ENCODE measurements at regions not wholly inside any gene's neighbourhood (a gene's known extent, or its start where the extent isn't known, plus 50 kb on each side); places are given as distances from the start of the nearest gene placed in this dataset.

DNA sequence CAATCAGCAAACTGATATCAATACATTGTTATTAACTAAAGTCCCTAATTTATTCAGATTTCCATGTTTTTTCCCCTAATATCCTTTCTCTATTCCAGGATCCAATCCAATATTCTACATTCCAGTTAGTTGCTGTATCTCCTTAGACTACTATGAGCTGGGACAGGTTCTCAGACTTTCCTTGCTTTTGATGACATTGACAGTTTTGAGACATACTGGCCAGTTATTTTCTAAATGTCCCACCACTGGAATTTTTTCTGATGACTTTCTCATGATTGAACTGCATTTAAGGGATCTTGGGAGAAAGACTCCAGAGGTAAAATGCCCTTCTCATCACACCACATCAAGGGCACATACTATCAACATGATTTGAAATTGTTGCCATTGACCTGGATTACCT, 177.1 kb upstream of the MAF start:
- Histone ChIP-seq H3K9me3 (ENCODE audit: control insufficient read depth in 1 of 2, insufficient read depth in 1 of 2, low read length in 2 of 2) (no peaks in the 10 kb centered on the region), H3K4me1 (ENCODE audit: insufficient read depth, low read length) (no peaks in the 10 kb centered on the region), H3K36me3 (ENCODE audit: insufficient read depth, low read length) (no peaks in the 10 kb centered on the region), H3K27me3 (ENCODE audit: control insufficient read depth in 1 of 2, insufficient read depth in 2 of 2, low read length in 2 of 2) (no peaks in the 10 kb centered on the region), H3K4me3 (ENCODE audit: low read length) (no peak overlapping the region), H3K27ac (ENCODE audit: low read depth in 1 of 2, low read length in 2 of 2) (no peak overlapping the region)
- no peaks in the 10 kb centered on the region for H3K4me1 Mint-ChIP-seq (ENCODE audit: low read depth)
- POLR2A ChIA-PET: no interaction called here
- no peak for TF ChIP-seq CTCF (IDR thresholded peaks at IDR 0.05)
- no peak for DNase-seq
- intact Hi-C loops (cut with DNase I, micrococcal nuclease): no loop called here
- CTCF ChIA-PET: no interaction called here
- no peaks in the 10 kb centered on the region for H3K36me3 Mint-ChIP-seq (ENCODE audit: low read depth)
- H3K27me3 Mint-ChIP-seq: peaks cover 18% of the 10 kb centered on the region
- H3K27ac Mint-ChIP-seq: no peak overlapping the region
- H3K4me3 Mint-ChIP-seq: no peak overlapping the region
- ATAC-seq (ENCODE audit: poor library complexity): no peak
- no peaks in the 10 kb centered on the region for H3K9me3 Mint-ChIP-seq

GRCh38 chr16:79776243-79776847, 175.8 kb upstream of the MAF start:
- no peak for TF ChIP-seq CTCF (IDR thresholded peaks at IDR 0.05)
- no peak overlapping the region for H3K4me3 ChIP-seq (ENCODE audit: low read length)
- intact Hi-C loops (cut with DNase I, micrococcal nuclease): no loop called here
- H3K4me1 Mint-ChIP-seq (ENCODE audit: low read depth): no peaks in the 10 kb centered on the region
- POLR2A ChIA-PET: no interaction called here
- H3K9me3 Mint-ChIP-seq: no peaks in the 10 kb centered on the region
- H3K4me1 ChIP-seq (ENCODE audit: insufficient read depth, low read length): no peaks in the 10 kb centered on the region
- H3K27ac Mint-ChIP-seq: no peak overlapping the region
- H3K36me3 ChIP-seq (ENCODE audit: insufficient read depth, low read length): no peaks in the 10 kb centered on the region
- CTCF ChIA-PET: no interaction called here
- no peak overlapping the region for H3K4me3 Mint-ChIP-seq
- H3K9me3 ChIP-seq (ENCODE audit: control insufficient read depth in 1 of 2, insufficient read depth in 1 of 2, low read length in 2 of 2): no peaks in the 10 kb centered on the region
- DNase-seq (no peak), ATAC-seq (ENCODE audit: poor library complexity) (no peak)
- peaks cover 18% of the 10 kb centered on the region for H3K27me3 Mint-ChIP-seq
- H3K27ac ChIP-seq (ENCODE audit: low read depth in 1 of 2, low read length in 2 of 2): no peak overlapping the region
- no peaks in the 10 kb centered on the region for H3K27me3 ChIP-seq (ENCODE audit: control insufficient read depth in 1 of 2, insufficient read depth in 2 of 2, low read length in 2 of 2)
- no peaks in the 10 kb centered on the region for H3K36me3 Mint-ChIP-seq (ENCODE audit: low read depth)

DNA sequence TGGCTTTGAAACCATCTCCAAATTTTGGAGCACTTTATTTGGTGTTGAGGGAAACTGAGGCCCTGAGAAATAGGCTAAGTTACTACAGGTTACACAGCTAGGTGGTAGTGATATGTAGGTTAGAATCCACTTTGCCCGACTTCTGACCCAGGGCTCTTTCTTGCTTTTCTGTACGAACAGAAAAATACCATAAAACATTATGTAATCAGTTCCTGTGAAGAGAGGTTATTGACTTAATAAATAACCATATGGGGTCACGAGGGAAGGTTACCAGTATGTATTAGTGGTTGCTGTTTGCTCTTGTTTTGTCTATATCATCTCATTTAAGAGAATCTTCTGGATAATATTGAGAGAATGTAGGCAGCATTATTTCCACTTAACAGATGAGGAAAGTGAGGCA, 172.2 kb upstream of the MAF start:
- peaks cover 16% of the 10 kb centered on the region for H3K4me1 Mint-ChIP-seq (ENCODE audit: low read depth)

More for the DNA sequence above, 172.2 kb upstream of the MAF start:
- Mint-ChIP-seq H3K27ac (no peak overlapping the region), H3K27me3 (peaks cover 2% of the 10 kb centered on the region), H3K36me3 (ENCODE audit: low read depth) (no peaks in the 10 kb centered on the region), H3K9me3 (no peaks in the 10 kb centered on the region), H3K4me3 (no peak overlapping the region)
- Histone ChIP-seq H3K4me3 (ENCODE audit: low read length) (no peak overlapping the region), H3K27me3 (ENCODE audit: control insufficient read depth in 1 of 2, insufficient read depth in 2 of 2, low read length in 2 of 2) (no peaks in the 10 kb centered on the region), H3K9me3 (ENCODE audit: control insufficient read depth in 1 of 2, insufficient read depth in 1 of 2, low read length in 2 of 2) (no peaks in the 10 kb centered on the region), H3K27ac (ENCODE audit: low read depth in 1 of 2, low read length in 2 of 2) (no peak overlapping the region), H3K36me3 (ENCODE audit: insufficient read depth, low read length) (no peaks in the 10 kb centered on the region), H3K4me1 (ENCODE audit: insufficient read depth, low read length) (peaks cover 12% of the 10 kb centered on the region)
- ChIA-PET CTCF (no interaction called here), POLR2A (no interaction called here)
- intact Hi-C loops (cut with DNase I, micrococcal nuclease): loop anchor here in 1 of 2 experiments (5.0 kb wide), 2 partner anchors 165 to 765 kb away; no protein-coding TSS in a partner anchor
- no peak for TF ChIP-seq CTCF (IDR thresholded peaks at IDR 0.05)
- ATAC-seq (ENCODE audit: poor library complexity) (no peak), DNase-seq (no peak)

Data from CD4-positive, alpha-beta T cell (primary cell).